ENCODE measurements at regions not wholly inside any gene's neighbourhood (a gene's known extent, or its start where the extent isn't known, plus 50 kb on each side); places are given as distances from the start of the nearest gene placed in this dataset.

- no peak overlapping the region for H3K9ac ChIP-seq
- no peak overlapping the region for H2AFZ ChIP-seq (ENCODE audit: low read depth)
- no peaks in the 10 kb centered on the region; the same call in 1 of the 2 replicates for H3K27me3 ChIP-seq (ENCODE audit: insufficient read depth)
- 80% methylated on average over 5 of the region's 5 CpGs for WGBS (ENCODE audit: low lambda C conversion rate)
- H3F3A ChIP-seq (replicated peaks; ENCODE audit: insufficient read depth), result no peaks in the 10 kb centered on the region
- no peak overlapping the region for H3K4me2 ChIP-seq
- TF ChIP-seq RFX5 (IDR thresholded peaks at IDR 0.05; ENCODE audit: low read length) (no peak), REST (IDR thresholded peaks at IDR 0.05; ENCODE audit: low read depth, low read length) (peak; percentile 75; the same call in 1 of the 2 replicates)
- H4K20me1 ChIP-seq (ENCODE audit: insufficient read depth), result no peaks in the 10 kb centered on the region
- no peaks in the 10 kb centered on the region for H3K9me2 ChIP-seq
- H3K9me3 ChIP-seq, result no peaks in the 10 kb centered on the region
- no peak overlapping the region for H3K27ac ChIP-seq (ENCODE audit: low read depth in 2 of 2, low read length in 1 of 2)
- H3K4me3 ChIP-seq (ENCODE audit: low read depth in 2 of 2, low read length in 1 of 2), result no peak overlapping the region
- ChIA-PET CTCF (interaction anchor here (26.5 kb wide), 1 partner anchor 149 kb away, joined by 1245 read pairs; no protein-coding TSS in a partner anchor), POLR2A (no interaction called here)
- H3K79me2 ChIP-seq (ENCODE audit: insufficient read depth), result no peaks in the 10 kb centered on the region
- DNase-seq, result no peak
- H3K4me1 ChIP-seq (ENCODE audit: control insufficient read depth in 1 of 2, insufficient read depth in 2 of 2, low read depth in 1 of 2, low read length in 1 of 2), result peaks cover 0 to 9% of the 10 kb centered on the region in 2 experiments; a peak in 1 of 4 replicates
- H3K36me3 ChIP-seq (replicated peaks in 1 of 2; ENCODE audit: control insufficient read depth in 1 of 2, insufficient read depth in 2 of 2, low read length in 1 of 2), result no peaks in the 10 kb centered on the region
Observed at GRCh38 chr11:45086526-45086925, 59.9 kb upstream of the PRDM11 start.

DNA sequence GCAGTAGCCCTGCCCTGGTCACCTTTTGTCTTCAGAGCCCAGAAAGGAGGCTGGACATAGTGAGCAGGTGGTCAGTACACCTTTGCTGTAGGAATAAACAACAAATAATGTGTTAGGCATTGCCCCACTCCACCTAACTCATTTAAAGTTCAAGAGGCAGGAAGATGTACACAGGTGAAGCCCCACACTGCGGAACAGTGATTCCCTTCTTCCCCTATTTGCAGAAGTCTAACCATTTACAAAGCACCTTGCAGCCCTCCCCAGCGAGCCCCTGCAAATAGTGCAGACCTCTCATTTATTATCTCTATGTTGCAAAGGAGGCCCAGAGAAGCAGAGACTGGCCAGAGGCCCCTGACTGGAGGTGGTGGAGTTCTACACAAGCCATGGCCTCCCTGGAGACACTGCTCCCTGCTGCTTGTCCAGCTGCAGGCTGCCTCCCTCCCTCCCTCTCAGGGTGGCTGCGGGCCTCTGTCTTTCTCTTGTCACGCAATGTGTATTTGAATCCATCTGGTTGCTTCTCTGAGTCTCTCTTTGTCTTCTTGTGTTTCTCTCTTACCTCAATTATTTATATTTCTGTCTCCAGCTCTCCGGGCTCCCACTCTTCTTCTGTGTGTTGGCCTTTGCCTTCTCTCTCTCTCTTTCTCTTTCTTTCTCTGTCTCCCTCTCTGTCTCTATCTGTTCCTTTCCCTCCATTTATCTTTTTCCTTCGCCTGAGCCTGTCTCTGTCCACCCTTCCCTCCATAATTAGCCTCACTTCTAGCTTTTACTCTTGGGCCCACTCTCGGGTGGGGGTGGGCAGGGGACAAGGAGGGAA is 59.1 kb upstream of the PRDM11 start:
- Histone ChIP-seq H3K79me2 (ENCODE audit: insufficient read depth) (no peaks in the 10 kb centered on the region), H3K4me3 (ENCODE audit: low read depth in 2 of 2, low read length in 1 of 2) (no peak overlapping the region), H3K9ac (no peak overlapping the region), H2AFZ (ENCODE audit: low read depth) (no peak overlapping the region), H3K9me3 (no peaks in the 10 kb centered on the region), H3K4me1 (ENCODE audit: control insufficient read depth in 1 of 2, insufficient read depth in 2 of 2, low read depth in 1 of 2, low read length in 1 of 2) (peaks cover 0 to 9% of the 10 kb centered on the region in 2 experiments; a peak in 1 of 4 replicates), H3K36me3 (replicated peaks in 1 of 2; ENCODE audit: control insufficient read depth in 1 of 2, insufficient read depth in 2 of 2, low read length in 1 of 2) (no peaks in the 10 kb centered on the region), H4K20me1 (ENCODE audit: insufficient read depth) (no peaks in the 10 kb centered on the region), H3K27ac (ENCODE audit: low read depth in 2 of 2, low read length in 1 of 2) (no peak overlapping the region), H3K27me3 (ENCODE audit: insufficient read depth) (no peaks in the 10 kb centered on the region; the same call in 1 of the 2 replicates), H3K9me2 (no peaks in the 10 kb centered on the region), H3K4me2 (no peak overlapping the region), H3F3A (replicated peaks; ENCODE audit: insufficient read depth) (no peaks in the 10 kb centered on the region)
- POLR2A ChIA-PET, result no interaction called here
- TF ChIP-seq SMC3 (IDR thresholded peaks at IDR 0.05; ENCODE audit: low read depth, low read length), result no peak
- no peak for TF ChIP-seq EP300 (IDR thresholded peaks at IDR 0.05; ENCODE audit: borderline replicate concordance in 1 of 2, low read depth in 1 of 2, low read length in 1 of 2)
- WGBS (ENCODE audit: low lambda C conversion rate), result 66% methylated on average over 7 of the region's 7 CpGs
- CTCF ChIA-PET, result interaction anchor here (1.0 to 26.5 kb wide), 7 partner anchors 7 to 253 kb away, joined by 3 to 1245 read pairs (median 4); no protein-coding TSS in a partner anchor
- no peak for DNase-seq

GRCh38 chr11:45087900-45088160 is 58.6 kb upstream of the PRDM11 start:
- Histone ChIP-seq H4K20me1 (ENCODE audit: insufficient read depth) (no peaks in the 10 kb centered on the region), H3K4me1 (ENCODE audit: control insufficient read depth in 1 of 2, insufficient read depth in 2 of 2, low read depth in 1 of 2, low read length in 1 of 2) (peaks cover 0 to 9% of the 10 kb centered on the region in 2 experiments; a peak in 1 of 4 replicates), H2AFZ (ENCODE audit: low read depth) (no peak overlapping the region), H3K27ac (ENCODE audit: low read depth in 2 of 2, low read length in 1 of 2) (no peak overlapping the region), H3K79me2 (ENCODE audit: insufficient read depth) (no peaks in the 10 kb centered on the region), H3F3A (replicated peaks; ENCODE audit: insufficient read depth) (no peaks in the 10 kb centered on the region), H3K9me3 (no peaks in the 10 kb centered on the region), H3K9me2 (no peaks in the 10 kb centered on the region), H3K36me3 (replicated peaks in 1 of 2; ENCODE audit: control insufficient read depth in 1 of 2, insufficient read depth in 2 of 2, low read length in 1 of 2) (no peaks in the 10 kb centered on the region), H3K27me3 (ENCODE audit: insufficient read depth) (no peaks in the 10 kb centered on the region; the same call in 1 of the 2 replicates), H3K9ac (no peak overlapping the region), H3K4me3 (ENCODE audit: low read depth in 2 of 2, low read length in 1 of 2) (no peak overlapping the region), H3K4me2 (no peak overlapping the region)
- WGBS (ENCODE audit: low lambda C conversion rate), result 66% methylated on average over 7 of the region's 7 CpGs
- ChIA-PET POLR2A (no interaction called here), CTCF (interaction anchor here (1.0 to 26.5 kb wide), 7 partner anchors 8 to 252 kb away, joined by 3 to 1245 read pairs (median 4); no protein-coding TSS in a partner anchor)
- no peak for DNase-seq
- no peak for TF ChIP-seq RCOR1 (IDR thresholded peaks at IDR 0.05; ENCODE audit: low read length)
- TF ChIP-seq MEF2A (IDR thresholded peaks at IDR 0.05; ENCODE audit: borderline replicate concordance, low read depth), result no peak
- no peak for TF ChIP-seq USF1 (IDR thresholded peaks at IDR 0.05; ENCODE audit: borderline replicate concordance, low read depth)
- TF ChIP-seq RXRA (IDR thresholded peaks at IDR 0.05; ENCODE audit: borderline replicate concordance, low read depth), result no peak
- TF ChIP-seq TCF12 (IDR thresholded peaks at IDR 0.05), result no peak
- TF ChIP-seq REST (IDR thresholded peaks at IDR 0.05; ENCODE audit: low read depth, low read length), result no peak
- no peak for TF ChIP-seq RAD21 (IDR thresholded peaks at IDR 0.05; ENCODE audit: low read length)
- TF ChIP-seq JUND (IDR thresholded peaks at IDR 0.05), result no peak
- TF ChIP-seq POLR2AphosphoS5 (IDR thresholded peaks at IDR 0.05; ENCODE audit: low read depth, low read length), result no peak
- no peak for TF ChIP-seq GABPA (IDR thresholded peaks at IDR 0.05; ENCODE audit: low read depth)
- no peak for TF ChIP-seq NRF1 (IDR thresholded peaks at IDR 0.05; ENCODE audit: low read depth, low read length)

All from SK-N-SH (cell line).